Neural progenitor cell (in vitro differentiated cells): ENCODE measurements at regions not wholly inside any gene's neighbourhood (a gene's known extent, or its start where the extent isn't known, plus 50 kb on each side); places are given as distances from the start of the nearest gene placed in this dataset.

Experiments
- DNase-seq: peaks from one replicate; pipeline ENCODE4 v3.0.0-alpha.2; 2016; ENCODE audit warnings: low spot score
- H2AFZ ChIP-seq: fragments of 200-600 bp; sonication (generic); replicated peaks from 2 replicates; pipeline ENCODE4 v1.6.1; 2016; ENCODE audit warnings: antibody characterized with exemption
- H3F3A ChIP-seq: fragments of 200-600 bp; sonication (generic); 2 replicates; pipeline ENCODE4 v1.6.1; 2016; ENCODE audit warnings: antibody characterized with exemption, low read depth
- H3K27ac ChIP-seq: fragments of 200-600 bp; sonication (generic); 2 replicates; pipeline ENCODE4 v1.5.1; 2016; ENCODE audit warnings: mild to moderate bottlenecking
- H3K27me3 ChIP-seq: fragments of 200-600 bp; sonication (generic); 2 replicates; pipeline ENCODE4 v1.6.1; 2016; ENCODE audit warnings: mild to moderate bottlenecking, moderate library complexity
- H3K36me3 ChIP-seq: fragments of 200-600 bp; sonication (generic); 2 replicates; pipeline ENCODE4 v1.5.1; 2016
- H3K4me1 ChIP-seq: fragments of 200-600 bp; sonication (generic); 2 replicates; pipeline ENCODE4 v1.6.1; 2016; ENCODE audit warnings: mixed run types
- H3K4me2 ChIP-seq: fragments of 200-600 bp; sonication (generic); 2 replicates; pipeline ENCODE4 v1.6.1; 2016
- H3K4me3 ChIP-seq: fragments of 200-600 bp; sonication (generic); 2 replicates; pipeline ENCODE4 v1.5.1; 2016
- H3K79me2 ChIP-seq: fragments of 200-600 bp; sonication (generic); 2 replicates; pipeline ENCODE4 v1.6.1; 2016; ENCODE audit warnings: low read depth
- H3K9ac ChIP-seq: fragments of 200-600 bp; sonication (generic); 2 replicates; pipeline ENCODE4 v1.6.1; 2016
- H3K9me3 ChIP-seq: fragments of 200-600 bp; sonication (generic); 2 replicates; pipeline ENCODE4 v1.5.1; 2016; ENCODE audit warnings: low read depth
- H4K20me1 ChIP-seq: fragments of 200-600 bp; sonication (generic); 2 replicates; pipeline ENCODE4 v1.6.1; 2016; ENCODE audit warnings: low read depth
- H3K27ac Mint-ChIP-seq: 3 replicates; pipeline ENCODE4 v1.8.0; 2021; ENCODE audit warnings: mixed read lengths
- H3K27me3 Mint-ChIP-seq: 2 replicates; pipeline ENCODE4 v1.8.0; 2022; ENCODE audit warnings: low read depth, mild to moderate bottlenecking, inconsistent platforms, moderate library complexity, mixed read lengths; ENCODE audit not compliant: insufficient read depth
- H3K36me3 Mint-ChIP-seq: 3 replicates; pipeline ENCODE4 v1.8.0; 2021; ENCODE audit warnings: mixed read lengths
- H3K4me1 Mint-ChIP-seq: 3 replicates; pipeline ENCODE4 v1.8.0; 2021; ENCODE audit warnings: mixed read lengths
- H3K4me3 Mint-ChIP-seq: 3 replicates; pipeline ENCODE4 v1.8.0; 2021; ENCODE audit warnings: mild to moderate bottlenecking, moderate library complexity, mixed read lengths
- H3K9me3 Mint-ChIP-seq: 3 replicates; pipeline ENCODE4 v1.8.0; 2020; ENCODE audit warnings: mixed read lengths
- EZH2 ChIP-seq: fragments of 200-600 bp; sonication (generic); IDR thresholded peaks from 2 replicates; pipeline ENCODE4 v1.6.1; 2017; ENCODE audit warnings: antibody characterized with exemption, mild to moderate bottlenecking, moderate library complexity
- EZH2phosphoT487 ChIP-seq: fragments of 200-600 bp; sonication (generic); IDR thresholded peaks from 2 replicates; pipeline ENCODE4 v1.6.1; 2017; ENCODE audit warnings: antibody characterized with exemption
- TF ChIP-seq, protein P1 (sequence below): fragments of 200-600 bp; sonication (generic); IDR thresholded peaks from 2 replicates; pipeline ENCODE4 v1.5.1; 2017; ENCODE audit warnings: antibody characterized with exemption, mild to moderate bottlenecking

- Histone ChIP-seq H4K20me1 (no peaks in the 10 kb centered on the region), H3K4me3 (no peak overlapping the region), H3K9ac (no peak overlapping the region), H3K27me3 (no peaks in the 10 kb centered on the region), H3K36me3 (no peaks in the 10 kb centered on the region), H3K9me3 (no peaks in the 10 kb centered on the region), H3K27ac (no peak overlapping the region), H3K4me1 (no peaks in the 10 kb centered on the region), H3F3A (no peaks in the 10 kb centered on the region), H2AFZ (no peak overlapping the region), H3K4me2 (no peak overlapping the region), H3K79me2 (no peaks in the 10 kb centered on the region)
- Mint-ChIP-seq H3K4me3 (no peak overlapping the region), H3K36me3 (no peaks in the 10 kb centered on the region), H3K27me3 (peaks cover 4% of the 10 kb centered on the region), H3K9me3 (no peaks in the 10 kb centered on the region), H3K27ac (no peak overlapping the region), H3K4me1 (no peaks in the 10 kb centered on the region)
- DNase-seq = no peak
- TF ChIP-seq EZH2 (no peak), EZH2phosphoT487 (no peak)
- TF ChIP-seq, protein P1, sequence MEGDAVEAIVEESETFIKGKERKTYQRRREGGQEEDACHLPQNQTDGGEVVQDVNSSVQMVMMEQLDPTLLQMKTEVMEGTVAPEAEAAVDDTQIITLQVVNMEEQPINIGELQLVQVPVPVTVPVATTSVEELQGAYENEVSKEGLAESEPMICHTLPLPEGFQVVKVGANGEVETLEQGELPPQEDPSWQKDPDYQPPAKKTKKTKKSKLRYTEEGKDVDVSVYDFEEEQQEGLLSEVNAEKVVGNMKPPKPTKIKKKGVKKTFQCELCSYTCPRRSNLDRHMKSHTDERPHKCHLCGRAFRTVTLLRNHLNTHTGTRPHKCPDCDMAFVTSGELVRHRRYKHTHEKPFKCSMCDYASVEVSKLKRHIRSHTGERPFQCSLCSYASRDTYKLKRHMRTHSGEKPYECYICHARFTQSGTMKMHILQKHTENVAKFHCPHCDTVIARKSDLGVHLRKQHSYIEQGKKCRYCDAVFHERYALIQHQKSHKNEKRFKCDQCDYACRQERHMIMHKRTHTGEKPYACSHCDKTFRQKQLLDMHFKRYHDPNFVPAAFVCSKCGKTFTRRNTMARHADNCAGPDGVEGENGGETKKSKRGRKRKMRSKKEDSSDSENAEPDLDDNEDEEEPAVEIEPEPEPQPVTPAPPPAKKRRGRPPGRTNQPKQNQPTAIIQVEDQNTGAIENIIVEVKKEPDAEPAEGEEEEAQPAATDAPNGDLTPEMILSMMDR = no peak
Observed at GRCh38 chr14:85444635-85445034, 85.3 kb upstream of the FLRT2 start.

- H3F3A ChIP-seq = no peaks in the 10 kb centered on the region
- TF ChIP-seq EZH2phosphoT487 (no peak), EZH2 (no peak)
- TF ChIP-seq, protein P1 = no peak
- H3K4me1 Mint-ChIP-seq = no peaks in the 10 kb centered on the region
Observed at GRCh38 chr14:85445151-85445795, 84.7 kb upstream of the FLRT2 start.

GRCh38 chr14:85447883-85448282 is 82.1 kb upstream of the FLRT2 start:
- Histone ChIP-seq H3K9me3 (no peaks in the 10 kb centered on the region), H3K27ac (no peak overlapping the region), H3K4me3 (no peak overlapping the region), H3K4me1 (no peaks in the 10 kb centered on the region), H3K4me2 (no peak overlapping the region), H2AFZ (no peak overlapping the region), H3K36me3 (no peaks in the 10 kb centered on the region), H3F3A (no peaks in the 10 kb centered on the region), H3K9ac (no peak overlapping the region), H3K27me3 (no peaks in the 10 kb centered on the region), H4K20me1 (no peaks in the 10 kb centered on the region), H3K79me2 (no peaks in the 10 kb centered on the region)
- Mint-ChIP-seq H3K36me3 (no peaks in the 10 kb centered on the region), H3K27ac (no peak overlapping the region), H3K4me1 (no peaks in the 10 kb centered on the region), H3K4me3 (no peak overlapping the region), H3K9me3 (no peaks in the 10 kb centered on the region), H3K27me3 (peaks cover 4% of the 10 kb centered on the region)
- no peak for DNase-seq
- TF ChIP-seq EZH2 = no peak
- no peak for TF ChIP-seq EZH2phosphoT487
- TF ChIP-seq, protein P1 = no peak

More at GRCh38 chr14:85445151-85445795, 84.7 kb upstream of the FLRT2 start:
- no peak for DNase-seq
- Histone ChIP-seq H3K4me2 (no peak overlapping the region), H3K27ac (no peak overlapping the region), H3K4me1 (no peaks in the 10 kb centered on the region), H3K9me3 (no peaks in the 10 kb centered on the region), H3K9ac (no peak overlapping the region), H2AFZ (no peak overlapping the region), H4K20me1 (no peaks in the 10 kb centered on the region), H3K36me3 (no peaks in the 10 kb centered on the region), H3K4me3 (no peak overlapping the region), H3K27me3 (no peaks in the 10 kb centered on the region), H3K79me2 (no peaks in the 10 kb centered on the region)
- Mint-ChIP-seq H3K27ac (no peak overlapping the region), H3K27me3 (peaks cover 4% of the 10 kb centered on the region), H3K9me3 (no peaks in the 10 kb centered on the region), H3K36me3 (no peaks in the 10 kb centered on the region), H3K4me3 (no peak overlapping the region)
